Erythroblast (primary cell): ENCODE measurements at regions not wholly inside any gene's neighbourhood (a gene's known extent, or its start where the extent isn't known, plus 50 kb on each side); places are given as distances from the start of the nearest gene placed in this dataset.

Experiments
- GATA1 ChIP-seq: IDR thresholded peaks from 2 replicates; pipeline ENCODE4 v1.6.1; 2011; ENCODE audit warnings: low read depth, mild to moderate bottlenecking, control low read depth, low read length, moderate library complexity
- POLR2A ChIP-seq: IDR thresholded peaks from 2 replicates; pipeline ENCODE4 v1.6.1; 2011; ENCODE audit warnings: mild to moderate bottlenecking, low read length

DNA sequence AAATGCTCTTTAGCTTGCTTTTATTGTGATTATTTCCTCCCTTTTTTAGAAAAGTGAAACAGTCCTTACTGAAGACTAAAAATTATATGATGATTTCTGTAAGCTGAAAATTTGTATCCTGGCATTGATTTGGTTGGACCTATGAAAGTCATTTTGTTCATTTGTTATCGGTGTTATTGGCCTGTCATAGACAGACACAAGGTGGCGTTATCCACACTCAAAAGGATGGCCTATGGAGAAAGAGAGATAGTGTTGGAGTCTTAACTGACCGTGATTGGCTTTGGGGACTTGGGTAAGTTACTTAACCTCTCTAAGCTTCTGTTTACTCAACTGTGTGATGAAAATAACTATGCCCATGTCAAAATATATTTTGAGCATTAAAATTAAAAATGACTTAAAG is 203.6 kb upstream of the CHODL start:
- no peak for TF ChIP-seq POLR2A
- no peak for TF ChIP-seq GATA1
